H9 (cell line): ENCODE measurements at regions not wholly inside any gene's neighbourhood (a gene's known extent, or its start where the extent isn't known, plus 50 kb on each side); places are given as distances from the start of the nearest gene placed in this dataset.

ENCODE experiments used
- DNase-seq: peaks from one replicate; pipeline ENCODE4 v3.0.0-alpha.2; 2017
- H2AFZ ChIP-seq: one replicate; pipeline ENCODE4 v1.6.1; 2013; ENCODE audit warnings: mild to moderate bottlenecking, low read length, control low read depth, moderate library complexity
- H2AK5ac ChIP-seq: 2 replicates; pipeline ENCODE4 v1.6.1; 2013; ENCODE audit warnings: low read length, control low read depth, mixed read lengths; ENCODE audit not compliant: insufficient read length
- H2BK120ac ChIP-seq: one replicate; pipeline ENCODE4 v1.6.1; 2013; ENCODE audit warnings: low read depth, mild to moderate bottlenecking, low read length, control low read depth, inconsistent platforms; ENCODE audit not compliant: poor library complexity, severe bottlenecking
- H2BK12ac ChIP-seq: 2 replicates; pipeline ENCODE4 v1.6.1; 2013; ENCODE audit warnings: low read length, control low read depth, mixed read lengths, low read depth; ENCODE audit not compliant: insufficient read length
- H2BK15ac ChIP-seq: 2 replicates; pipeline ENCODE4 v1.6.1; 2013; ENCODE audit warnings: low read depth, low read length, control low read depth
- H2BK20ac ChIP-seq: one replicate; pipeline ENCODE4 v1.6.1; 2013; ENCODE audit warnings: low read depth, mild to moderate bottlenecking, low read length, control low read depth, inconsistent platforms; ENCODE audit not compliant: poor library complexity, severe bottlenecking
- H2BK5ac ChIP-seq: 2 replicates; pipeline ENCODE4 v1.6.1; 2013; ENCODE audit warnings: low read length, control low read depth, mixed read lengths; ENCODE audit not compliant: insufficient read length
- H3K14ac ChIP-seq: 2 replicates; pipeline ENCODE4 v1.6.1; 2013; ENCODE audit warnings: low read length, control low read depth; ENCODE audit not compliant: insufficient read depth
- H3K18ac ChIP-seq: 2 replicates; pipeline ENCODE4 v1.6.1; 2013; ENCODE audit warnings: low read depth, mild to moderate bottlenecking, mixed read lengths, low read length, control low read depth; ENCODE audit not compliant: insufficient read length
- H3K23ac ChIP-seq: 2 replicates; pipeline ENCODE4 v1.6.1; 2013; ENCODE audit warnings: low read length, control low read depth, mixed read lengths, low read depth; ENCODE audit not compliant: insufficient read length
- H3K23me2 ChIP-seq: 2 replicates; pipeline ENCODE4 v1.6.1; 2013; ENCODE audit warnings: low read depth, mild to moderate bottlenecking, mixed read lengths, low read length, control low read depth; ENCODE audit not compliant: insufficient read length, poor library complexity, severe bottlenecking
- H3K27ac ChIP-seq: 2 replicates; pipeline ENCODE4 v1.5.1; 2013; ENCODE audit warnings: low read length, control low read depth, mixed read lengths, low read depth; ENCODE audit not compliant: insufficient read length
- H3K27me3 ChIP-seq: 2 replicates; pipeline ENCODE4 v1.6.1; 2013; ENCODE audit warnings: low read length, control low read depth, inconsistent platforms; ENCODE audit not compliant: insufficient read depth
- H3K4ac ChIP-seq: 2 replicates; pipeline ENCODE4 v1.6.1; 2013; ENCODE audit warnings: low read depth, mild to moderate bottlenecking, control low read depth, inconsistent platforms, low read length, moderate library complexity
- H3K4me1 ChIP-seq: 2 replicates; pipeline ENCODE4 v1.6.1; 2013; ENCODE audit warnings: low read length, control low read depth, inconsistent platforms; ENCODE audit not compliant: insufficient read depth
- H3K4me2 ChIP-seq: 2 replicates; pipeline ENCODE4 v1.6.1; 2013; ENCODE audit warnings: low read length, control low read depth, mixed read lengths; ENCODE audit not compliant: insufficient read length, insufficient read depth
- H3K56ac ChIP-seq: 2 replicates; pipeline ENCODE4 v1.6.1; 2013; ENCODE audit warnings: low read depth, mild to moderate bottlenecking, mixed read lengths, low read length, control low read depth; ENCODE audit not compliant: insufficient read length
- H3K79me1 ChIP-seq: 2 replicates; pipeline ENCODE4 v1.6.1; 2013; ENCODE audit warnings: low read depth, mild to moderate bottlenecking, moderate library complexity, low read length, control low read depth, inconsistent platforms; ENCODE audit not compliant: insufficient read depth, poor library complexity, severe bottlenecking
- H3K79me2 ChIP-seq: 2 replicates; pipeline ENCODE4 v1.6.1; 2013; ENCODE audit warnings: low read length, control low read depth, inconsistent platforms; ENCODE audit not compliant: insufficient read depth
- H3K9ac ChIP-seq: 2 replicates; pipeline ENCODE4 v1.6.1; 2013; ENCODE audit warnings: low read length, control low read depth, mixed read lengths; ENCODE audit not compliant: insufficient read length; ENCODE audit errors: extremely low read depth
- H3K9me3 ChIP-seq: one replicate; pipeline ENCODE4 v1.6.1; 2013; ENCODE audit warnings: low read depth, low read length, inconsistent platforms; ENCODE audit not compliant: control insufficient read depth
- H3T11ph ChIP-seq: one replicate; pipeline ENCODE4 v1.6.1; 2013; ENCODE audit warnings: mild to moderate bottlenecking, low read length, control low read depth, inconsistent platforms
- H4K20me1 ChIP-seq: one replicate; pipeline ENCODE4 v1.6.1; 2013; ENCODE audit not compliant: control insufficient read depth, insufficient read length, insufficient read depth
- H4K5ac ChIP-seq: 2 replicates; pipeline ENCODE4 v1.6.1; 2013; ENCODE audit warnings: low read depth, mild to moderate bottlenecking, mixed read lengths, low read length, control low read depth; ENCODE audit not compliant: insufficient read length
- H4K8ac ChIP-seq: replicated peaks from 2 replicates; pipeline ENCODE4 v1.6.1; 2013; ENCODE audit warnings: low read length, control low read depth, mixed read lengths, low read depth; ENCODE audit not compliant: insufficient read length
- H4K91ac ChIP-seq: 2 replicates; pipeline ENCODE4 v1.6.1; 2013; ENCODE audit warnings: low read depth, mild to moderate bottlenecking, moderate library complexity, mixed read lengths, low read length, control low read depth; ENCODE audit not compliant: insufficient read length
- H3K27ac Mint-ChIP-seq, 3 experiments: 2 replicates in 2 of 3; 3 replicates in 1 of 3; pipeline ENCODE4 v1.8.0; 2020 to 2021; ENCODE audit warnings: mixed read lengths in 3 of 3, mild to moderate bottlenecking in 1 of 3, moderate library complexity in 1 of 3
- H3K27me3 Mint-ChIP-seq: 2 replicates; pipeline ENCODE4 v1.8.0; 2021; ENCODE audit warnings: low read depth, mild to moderate bottlenecking, moderate library complexity, mixed read lengths
- H3K36me3 Mint-ChIP-seq, 3 experiments: 2 replicates in 2 of 3; 3 replicates in 1 of 3; pipeline ENCODE4 v1.8.0; 2020 to 2021; ENCODE audit warnings: low read depth in 3 of 3, mixed read lengths in 3 of 3; ENCODE audit not compliant: insufficient read depth in 1 of 3
- H3K4me1 Mint-ChIP-seq, 2 experiments: 2 replicates each; pipeline ENCODE4 v1.8.0; 2020; ENCODE audit warnings: mixed read lengths in 2 of 2
- H3K4me3 Mint-ChIP-seq, 2 experiments: 2 replicates in 1 of 2; 3 replicates in 1 of 2; pipeline ENCODE4 v1.8.0; 2020 to 2021; ENCODE audit warnings: mild to moderate bottlenecking in 2 of 2, mixed read lengths in 2 of 2, moderate library complexity in 1 of 2
- H3K9me3 Mint-ChIP-seq, 2 experiments: 2 replicates in 1 of 2; 3 replicates in 1 of 2; pipeline ENCODE4 v1.8.0; 2020; ENCODE audit warnings: mild to moderate bottlenecking in 2 of 2, mixed read lengths in 2 of 2, moderate library complexity in 1 of 2
- WGBS: extraction: QIAGEN DNeasy Blood & Tissue Kit; methylation state at CpG from one replicate; pipeline ENCODE4 v1.1.7; 2013; ENCODE audit warnings: missing lambda C conversion rate, low lambda C conversion rate, mixed read lengths; ENCODE audit not compliant: insufficient read length; ENCODE audit errors: extremely low coverage; 5-methylcytosine and 5-hydroxymethylcytosine counted together
- TF ChIP-seq, protein P1 (sequence below): fragments of 200-600 bp; sonication (generic); conservative IDR thresholded peaks from 3 replicates; pipeline ENCODE4 v1.8.0; 2021; ENCODE audit warnings: antibody characterized with exemption, mild to moderate bottlenecking

GRCh38 chr6:148069256-148069655 is 273.4 kb upstream of the SASH1 start:
- H3K79me1 ChIP-seq = no peaks in the 10 kb centered on the region
- no peak overlapping the region for H3K23ac ChIP-seq
- H2BK20ac ChIP-seq = no peak overlapping the region
- no peaks in the 10 kb centered on the region for H3K27me3 ChIP-seq
- no peak overlapping the region for H3K18ac ChIP-seq
- H3K79me2 ChIP-seq = no peaks in the 10 kb centered on the region
- Mint-ChIP-seq H3K4me1 (no peaks in the 10 kb centered on the region), H3K4me3 (no peak overlapping the region), H3K9me3 (peaks cover 12 to 13% of the 10 kb centered on the region in 2 experiments; a peak in 4 of 5 replicates), H3K27ac (peak overlapping the region in 2 of 3 experiments; percentile 38 to 54; a peak in 2 of 7 replicates), H3K36me3 (peaks cover 0 to 4% (median 0%) of the 10 kb centered on the region in 3 experiments; a peak in 1 of 7 replicates), H3K27me3 (no peaks in the 10 kb centered on the region; the same call in 1 of the 2 replicates)
- no peak overlapping the region for H3K14ac ChIP-seq
- no peak overlapping the region for H3K4me2 ChIP-seq
- DNase-seq = no peak
- no peak overlapping the region for H3T11ph ChIP-seq
- no peaks in the 10 kb centered on the region for H3K4me1 ChIP-seq
- no peak overlapping the region for H2BK120ac ChIP-seq
- no peak overlapping the region for H4K91ac ChIP-seq
- no peak overlapping the region for H2BK12ac ChIP-seq
- H2AFZ ChIP-seq = no peak overlapping the region
- no peaks in the 10 kb centered on the region for H3K23me2 ChIP-seq
- no peak overlapping the region for H4K8ac ChIP-seq
- H3K9me3 ChIP-seq = no peaks in the 10 kb centered on the region
- no CpG with 5 or more reads among the region's 5 CpGs for WGBS
- H3K4ac ChIP-seq = no peak overlapping the region
- no peaks in the 10 kb centered on the region for H4K20me1 ChIP-seq
- TF ChIP-seq, protein P1, sequence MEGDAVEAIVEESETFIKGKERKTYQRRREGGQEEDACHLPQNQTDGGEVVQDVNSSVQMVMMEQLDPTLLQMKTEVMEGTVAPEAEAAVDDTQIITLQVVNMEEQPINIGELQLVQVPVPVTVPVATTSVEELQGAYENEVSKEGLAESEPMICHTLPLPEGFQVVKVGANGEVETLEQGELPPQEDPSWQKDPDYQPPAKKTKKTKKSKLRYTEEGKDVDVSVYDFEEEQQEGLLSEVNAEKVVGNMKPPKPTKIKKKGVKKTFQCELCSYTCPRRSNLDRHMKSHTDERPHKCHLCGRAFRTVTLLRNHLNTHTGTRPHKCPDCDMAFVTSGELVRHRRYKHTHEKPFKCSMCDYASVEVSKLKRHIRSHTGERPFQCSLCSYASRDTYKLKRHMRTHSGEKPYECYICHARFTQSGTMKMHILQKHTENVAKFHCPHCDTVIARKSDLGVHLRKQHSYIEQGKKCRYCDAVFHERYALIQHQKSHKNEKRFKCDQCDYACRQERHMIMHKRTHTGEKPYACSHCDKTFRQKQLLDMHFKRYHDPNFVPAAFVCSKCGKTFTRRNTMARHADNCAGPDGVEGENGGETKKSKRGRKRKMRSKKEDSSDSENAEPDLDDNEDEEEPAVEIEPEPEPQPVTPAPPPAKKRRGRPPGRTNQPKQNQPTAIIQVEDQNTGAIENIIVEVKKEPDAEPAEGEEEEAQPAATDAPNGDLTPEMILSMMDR = no peak
- no peak overlapping the region for H2BK5ac ChIP-seq
- no peak overlapping the region for H3K56ac ChIP-seq
- H3K9ac ChIP-seq = no peak overlapping the region
- no peak overlapping the region for H2AK5ac ChIP-seq
- H2BK15ac ChIP-seq = no peak overlapping the region
- no peak overlapping the region for H3K27ac ChIP-seq
- H4K5ac ChIP-seq = no peak overlapping the region
